Suppressor macrophage treated with lipopolysaccharide for 1 hour (primary cell): ENCODE measurements at regions not wholly inside any gene's neighbourhood (a gene's known extent, or its start where the extent isn't known, plus 50 kb on each side); places are given as distances from the start of the nearest gene placed in this dataset.

Experiments
- DNase-seq, 3 donors: peaks; one replicate each; pipeline ENCODE4 v3.0.0-alpha.2; 2020 to 2022

DNA sequence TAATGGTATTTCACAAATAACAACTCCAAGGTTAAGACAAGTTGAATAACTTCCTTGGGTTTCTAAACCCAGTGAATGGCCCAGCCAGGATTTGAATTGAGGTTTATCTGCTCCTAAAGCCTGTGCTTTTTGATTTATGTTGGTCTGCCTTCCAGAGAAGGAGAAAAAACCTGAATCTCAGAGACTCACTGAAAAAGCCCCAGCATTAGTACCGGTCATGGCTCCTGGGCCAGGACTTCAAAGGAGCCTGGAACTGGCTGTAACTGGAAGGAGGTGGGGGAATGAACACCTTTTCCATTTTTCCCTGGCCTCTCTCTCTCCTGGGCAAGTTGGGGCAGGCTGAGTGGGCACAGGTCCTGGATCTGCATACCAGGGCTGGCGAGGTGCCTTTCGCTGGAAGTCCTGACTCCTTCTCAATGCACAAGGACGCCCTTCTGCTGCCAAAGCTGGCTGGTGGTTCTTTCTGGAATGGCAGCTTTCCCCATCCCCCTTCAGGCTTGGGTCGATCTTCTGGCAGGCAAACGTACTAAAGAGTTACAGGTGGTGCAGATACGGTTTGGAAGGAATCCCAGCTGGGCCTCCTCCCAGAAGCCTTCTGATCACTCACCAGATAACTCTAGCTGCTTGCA, 268.2 kb downstream of the PTEN start:
- no peak for DNase-seq

DNA sequence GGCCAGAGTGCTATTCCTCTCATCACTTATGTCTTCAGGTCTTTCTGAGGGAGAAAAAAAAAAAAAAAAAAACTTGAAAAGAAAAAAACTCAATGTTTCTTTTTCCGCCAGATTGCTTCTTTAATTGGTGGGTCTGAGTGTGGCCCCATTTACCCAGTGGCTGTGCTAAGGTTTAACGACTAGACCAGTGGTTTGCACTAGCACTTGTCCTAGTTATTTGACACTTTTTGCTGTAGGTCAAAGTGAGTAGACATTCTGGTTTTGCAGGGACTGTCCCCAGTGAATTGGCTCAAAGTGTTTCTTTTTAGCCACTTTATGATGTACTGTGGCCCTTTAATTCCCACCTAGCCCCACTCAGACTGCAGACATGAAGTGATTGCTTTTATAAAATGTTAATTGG, 273.3 kb downstream of the PTEN start:
- DNase-seq, result no peak

DNA sequence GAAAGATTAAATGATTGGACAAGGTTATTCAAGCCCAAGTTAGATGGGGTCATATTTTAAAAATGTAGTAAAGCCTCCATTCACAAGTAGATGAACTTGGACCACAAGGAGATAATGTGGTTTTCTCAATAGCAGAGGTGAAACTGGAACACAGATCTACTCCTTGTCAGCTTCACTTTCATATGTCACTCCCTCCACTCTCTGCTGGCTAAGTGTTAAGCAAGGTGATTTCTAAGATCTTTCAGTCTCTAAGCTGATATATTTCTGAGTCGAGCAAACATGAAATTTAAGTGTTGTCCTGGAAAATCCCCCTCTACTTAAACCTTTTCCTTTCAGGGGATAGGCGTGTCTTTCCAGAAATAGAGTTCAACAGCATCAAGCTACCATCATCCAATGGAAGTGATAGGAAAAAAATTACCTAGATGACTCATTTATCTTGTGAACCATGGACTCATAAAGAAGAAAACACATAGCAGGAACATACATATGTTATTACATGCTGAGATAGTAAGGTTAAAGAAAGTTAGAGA, 275.0 kb downstream of the PTEN start:
- no peak for DNase-seq

DNA sequence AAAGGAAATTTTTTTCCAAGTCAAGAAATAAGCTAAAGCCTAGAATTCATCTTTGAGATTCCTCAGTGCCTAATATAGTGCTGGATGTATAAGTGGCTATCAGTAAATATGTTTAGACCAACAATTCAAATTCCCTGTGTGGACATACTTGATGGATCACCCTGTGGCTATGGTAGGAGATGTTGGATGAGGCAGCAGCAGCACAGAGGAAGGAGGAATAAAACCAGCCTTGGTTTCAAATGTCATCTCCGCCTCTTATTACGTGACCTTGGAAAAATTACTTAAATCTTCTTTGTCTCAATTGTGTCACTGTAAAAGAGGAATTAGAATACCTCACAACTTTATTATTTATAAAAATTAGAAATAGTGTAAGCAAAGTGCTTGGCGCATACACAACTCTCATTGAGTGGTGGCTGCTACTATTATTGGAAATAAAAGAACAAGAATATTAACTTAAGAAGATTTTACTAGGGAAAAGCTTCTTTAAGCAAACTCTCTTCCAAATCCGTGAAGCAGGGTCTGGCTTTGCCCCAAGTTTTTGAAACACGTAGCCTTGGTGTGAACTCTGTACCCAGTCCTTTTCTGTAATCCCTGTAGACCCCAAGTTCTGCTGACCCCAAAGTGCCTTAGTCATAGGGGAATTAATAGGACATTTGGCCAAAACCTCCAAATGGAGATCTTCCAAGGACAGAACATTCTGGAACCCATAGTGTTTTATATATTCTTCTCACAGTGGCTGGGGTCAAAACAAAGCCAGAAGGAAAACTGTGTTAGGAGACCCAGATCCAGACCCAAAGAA, 283.8 kb downstream of the PTEN start:
- DNase-seq, result no peak

DNA sequence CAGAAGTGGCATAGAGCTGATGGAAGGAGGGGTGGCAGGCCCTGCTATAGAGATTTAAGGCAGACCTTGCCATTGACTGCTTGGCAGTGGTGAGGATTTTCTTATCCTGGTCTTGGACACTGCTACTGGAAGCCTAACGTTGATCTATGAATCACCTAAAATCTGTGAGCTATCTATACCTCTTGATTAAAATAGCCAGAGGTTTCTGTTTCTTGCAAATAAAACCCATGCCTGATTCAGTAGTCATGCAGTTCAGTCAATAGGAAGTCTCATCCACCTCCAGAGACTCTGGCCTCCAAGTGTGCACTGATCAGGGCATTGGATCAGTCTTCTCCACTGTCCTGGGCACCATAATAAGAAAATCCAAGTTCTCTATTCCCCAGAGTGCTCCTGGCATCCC, 286.5 kb downstream of the PTEN start:
- no peak for DNase-seq

DNA sequence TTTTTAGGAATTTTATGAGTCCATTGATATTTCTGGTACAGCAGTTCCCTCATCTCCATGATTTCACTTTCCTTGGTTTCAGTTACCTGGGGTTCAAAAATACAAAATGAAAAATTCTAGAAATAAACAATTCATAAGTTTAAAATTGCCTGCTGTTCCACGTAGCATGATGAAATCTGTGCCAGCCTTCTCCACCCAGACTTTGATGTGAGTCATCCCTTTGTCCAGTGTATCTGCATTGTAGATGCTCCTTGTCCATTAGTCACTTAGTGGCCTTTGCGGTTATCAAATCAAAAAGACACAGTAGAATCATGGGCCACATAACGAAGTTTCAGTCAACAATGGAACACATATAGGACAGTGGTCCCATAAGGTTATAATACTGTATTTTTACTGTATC, 286.9 kb downstream of the PTEN start:
- peak; percentile 67 to 81 (median 80) for DNase-seq

DNA sequence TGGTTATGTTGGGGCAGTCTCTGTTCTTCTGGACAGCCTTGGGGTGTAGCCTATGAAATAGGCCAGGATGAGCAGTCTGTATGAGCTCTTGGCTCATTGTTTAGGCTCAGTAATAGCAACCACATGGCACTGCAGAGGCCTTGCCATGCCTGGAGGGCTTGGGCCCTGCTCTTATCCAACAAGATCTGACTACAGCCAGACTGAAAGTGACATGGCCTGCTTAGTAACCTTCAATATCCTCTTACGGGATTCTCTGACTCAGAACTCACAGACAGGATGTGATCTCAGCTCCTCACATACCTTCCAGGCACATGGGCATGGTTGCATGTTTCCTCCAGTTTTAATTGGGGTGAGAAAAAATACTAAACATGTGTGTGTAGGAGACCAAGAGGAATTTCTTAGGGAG, 289.3 kb downstream of the PTEN start:
- peak; percentile 52 to 77 (median 70) for DNase-seq

DNA sequence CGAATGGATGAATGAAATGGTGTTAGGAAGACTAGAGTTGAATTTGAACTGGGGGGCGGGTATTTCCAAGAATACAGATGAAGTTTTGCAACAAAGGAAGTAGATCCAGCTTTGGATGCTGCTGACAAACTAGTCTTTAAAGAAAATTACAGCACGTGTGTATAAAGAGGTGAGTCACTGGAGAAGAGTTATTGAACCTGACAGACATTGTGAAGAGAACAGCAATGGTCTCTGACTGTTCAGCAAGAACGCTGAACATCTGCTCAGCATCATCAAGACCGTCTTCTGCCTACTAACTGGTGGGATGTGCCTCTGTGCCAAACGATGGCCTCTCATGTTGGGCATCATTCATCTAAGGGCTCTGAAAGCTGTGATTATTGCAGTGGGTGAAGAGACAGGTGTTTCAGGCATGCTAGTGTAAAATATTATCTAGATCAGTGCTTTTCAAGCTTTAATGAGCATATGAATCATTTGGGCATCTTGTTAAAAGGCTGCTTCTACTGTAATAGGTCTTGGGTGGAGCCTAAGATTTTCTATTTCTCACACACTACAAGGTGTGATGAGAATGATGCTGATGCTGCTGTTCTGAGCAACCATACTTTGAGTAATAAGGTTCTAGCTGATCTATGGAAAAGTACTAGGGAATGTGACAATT, 291.3 kb downstream of the PTEN start:
- no peak for DNase-seq

DNA sequence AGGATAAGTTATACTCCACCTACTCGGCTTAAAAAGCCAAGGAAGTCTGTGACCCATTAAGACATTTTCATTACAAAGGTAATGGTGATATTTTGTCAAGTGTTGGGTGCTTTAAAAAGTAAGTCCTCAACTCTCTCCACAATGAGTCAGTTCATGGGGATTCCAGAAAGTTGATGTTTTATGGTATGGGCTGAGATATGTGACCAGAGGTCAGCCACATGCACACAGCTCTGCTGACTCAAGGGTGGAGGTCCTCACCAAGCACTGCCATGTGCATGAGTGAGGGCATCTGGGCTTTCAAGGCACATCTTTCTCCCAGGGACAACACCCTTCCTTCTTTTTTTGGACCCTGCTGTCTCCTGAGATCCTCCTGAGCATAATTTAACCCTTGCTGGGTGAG, 292.9 kb downstream of the PTEN start:
- DNase-seq, result peak; percentile 28 to 66 (median 41)

DNA sequence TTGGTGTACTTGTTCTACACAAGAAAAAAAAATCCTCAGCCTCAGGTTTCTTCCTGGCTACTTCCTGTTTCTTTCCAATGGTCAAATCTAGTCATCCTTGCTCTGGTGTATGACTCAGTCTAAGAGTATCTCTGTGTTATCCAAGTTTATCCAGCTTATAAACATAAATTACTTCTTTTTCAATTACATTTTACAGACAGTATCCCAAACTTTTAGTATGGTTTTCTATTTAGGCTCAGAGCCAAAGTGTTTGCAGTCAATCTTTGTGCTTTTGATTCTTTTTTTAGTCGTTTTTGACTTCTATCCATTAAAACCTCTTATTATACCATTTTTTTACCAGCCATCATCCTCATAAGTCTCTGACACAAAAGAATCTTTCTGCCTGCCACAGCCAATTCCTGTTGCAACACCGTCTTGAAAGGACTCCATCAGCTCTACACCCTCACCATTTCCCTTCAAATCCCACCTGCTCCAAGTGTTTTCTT, 294.6 kb downstream of the PTEN start:
- peak; percentile 58 to 84 (median 76) for DNase-seq

DNA sequence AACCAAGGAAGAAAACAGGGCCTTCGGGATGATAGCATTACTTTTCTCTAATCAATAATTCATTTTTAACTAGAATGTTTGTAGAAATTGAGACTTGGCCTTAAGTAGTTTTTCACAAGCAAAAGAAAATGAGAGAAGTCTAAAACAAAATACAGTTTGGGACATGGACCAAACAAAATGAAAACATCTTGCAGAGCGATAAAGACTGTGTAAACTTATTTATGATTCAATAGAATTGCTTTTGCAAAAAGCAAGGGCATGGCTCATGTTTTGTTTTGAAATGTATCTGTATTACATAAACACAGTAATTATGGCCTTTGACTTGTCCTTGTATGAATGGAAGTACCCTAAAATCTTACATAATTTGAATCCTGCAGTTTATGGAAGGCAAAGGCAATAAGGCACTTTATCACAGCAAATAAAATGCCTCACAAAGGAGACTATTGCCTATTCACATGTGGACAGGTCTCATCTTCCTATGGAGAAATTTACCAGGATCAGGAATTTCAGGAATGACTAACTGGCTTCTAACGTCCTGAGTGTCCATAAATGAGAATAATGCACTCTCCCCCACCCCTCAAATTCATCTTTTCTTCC, 295.2 kb downstream of the PTEN start:
- DNase-seq, result no peak

DNA sequence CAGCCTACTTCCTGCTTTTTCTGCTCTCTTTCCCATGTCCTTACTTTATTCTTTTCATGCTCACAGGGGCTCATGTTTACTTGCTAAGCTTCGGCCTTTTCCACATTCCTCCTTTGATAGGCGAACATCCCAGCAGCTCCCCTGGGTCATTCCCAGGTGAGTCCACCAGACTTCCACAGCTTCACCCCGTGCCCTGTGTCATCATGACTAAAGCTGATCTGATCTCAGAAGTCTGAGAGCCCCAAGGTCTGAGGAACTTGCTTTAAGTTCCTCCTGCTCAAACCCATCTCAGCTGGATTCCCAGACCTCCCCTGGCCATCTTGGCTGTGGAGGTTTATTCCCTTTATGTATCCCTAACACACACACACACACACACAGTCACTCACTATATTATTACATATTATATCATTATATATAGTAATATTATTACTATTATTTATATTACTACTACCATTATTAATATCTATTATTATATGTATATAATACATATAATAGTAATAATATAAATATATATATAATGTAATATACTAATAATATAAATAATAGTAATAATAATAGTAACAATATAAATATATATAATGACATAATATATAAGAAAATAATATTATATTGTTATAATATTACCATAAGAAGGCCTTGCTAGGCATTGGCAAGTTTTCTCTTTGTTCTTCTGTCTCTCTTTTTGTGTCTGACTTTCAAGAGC, 295.9 kb downstream of the PTEN start:
- DNase-seq, result peak; percentile 37 to 44 (median 42)

DNA sequence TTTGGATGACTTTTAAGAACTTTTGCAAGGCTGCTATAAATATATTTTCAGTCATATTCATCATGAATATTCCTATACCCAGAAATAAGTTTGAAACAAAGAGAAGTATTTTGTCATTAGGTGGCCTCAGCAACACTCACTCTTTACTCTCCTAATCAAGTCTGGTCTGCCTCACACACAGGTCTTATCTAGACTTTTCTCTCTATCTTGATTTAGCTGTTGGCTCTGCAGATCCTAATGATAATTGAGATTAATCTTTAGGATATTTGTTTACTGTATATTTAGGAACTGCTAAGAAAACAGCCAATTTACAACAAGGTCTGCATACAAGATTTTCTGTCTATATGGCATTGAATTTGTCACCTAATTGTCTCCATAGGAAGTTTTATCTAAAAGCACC, 297.6 kb downstream of the PTEN start:
- DNase-seq, result no peak

DNA sequence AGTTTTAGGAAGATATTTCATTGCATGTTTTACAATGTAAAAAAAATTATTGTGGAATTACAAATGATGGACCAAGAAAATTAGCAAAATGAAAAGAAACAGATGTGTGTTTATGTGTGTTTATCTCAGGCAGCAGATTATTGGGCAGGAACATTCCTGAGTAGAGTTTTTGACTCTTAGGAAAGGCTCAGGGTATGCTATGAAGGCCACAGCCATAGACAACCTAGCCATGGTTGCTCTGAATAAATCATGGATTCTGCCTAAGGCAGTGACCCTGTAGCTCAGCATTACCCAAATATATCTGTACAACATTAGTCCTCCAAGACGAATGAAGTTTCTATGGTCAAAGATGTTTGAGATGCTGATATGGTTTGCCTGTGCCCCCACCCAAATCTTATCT, 298.3 kb downstream of the PTEN start:
- DNase-seq, result no peak

DNA sequence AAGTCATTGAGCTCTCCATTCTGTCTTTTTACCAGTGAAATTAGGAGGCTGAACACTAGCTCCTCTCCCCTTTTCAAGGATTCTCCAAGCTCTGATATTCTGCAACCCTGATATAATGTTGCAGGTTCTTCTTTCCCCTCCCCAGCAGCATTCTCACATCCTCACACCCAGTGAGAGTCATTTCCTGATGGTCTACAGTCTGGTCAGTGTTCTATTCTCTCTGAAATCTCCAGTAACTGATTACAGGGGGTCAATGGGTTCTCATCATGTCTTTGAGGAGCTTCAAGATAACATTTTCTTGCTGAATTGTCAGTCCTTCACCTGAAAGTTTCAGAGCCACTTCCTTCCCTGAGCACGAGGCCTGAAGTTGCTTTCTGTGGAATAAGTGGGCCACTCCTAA, 299.4 kb downstream of the PTEN start:
- peak in 2 of 3 donors; percentile 33 to 46 for DNase-seq

DNA sequence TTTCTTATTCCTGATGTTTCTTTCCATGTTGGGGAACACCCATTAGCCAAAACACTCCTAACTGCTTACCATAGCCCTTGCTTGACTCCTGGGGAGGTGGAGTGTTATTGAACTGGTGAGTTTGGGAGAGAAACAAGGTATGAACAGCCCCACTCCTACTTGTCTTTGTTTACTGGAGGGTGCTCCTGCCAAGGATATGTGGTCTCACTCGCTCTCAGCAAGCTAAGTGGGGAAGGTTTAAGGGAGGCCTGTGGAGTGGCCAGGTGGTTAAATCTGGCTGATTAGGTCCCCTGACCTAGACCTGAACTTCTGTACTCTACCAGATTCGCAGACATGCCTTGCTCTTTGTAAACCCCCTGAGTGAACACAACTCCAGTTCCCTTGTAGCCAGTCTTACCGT, 300.1 kb downstream of the PTEN start:
- no peak for DNase-seq

DNA sequence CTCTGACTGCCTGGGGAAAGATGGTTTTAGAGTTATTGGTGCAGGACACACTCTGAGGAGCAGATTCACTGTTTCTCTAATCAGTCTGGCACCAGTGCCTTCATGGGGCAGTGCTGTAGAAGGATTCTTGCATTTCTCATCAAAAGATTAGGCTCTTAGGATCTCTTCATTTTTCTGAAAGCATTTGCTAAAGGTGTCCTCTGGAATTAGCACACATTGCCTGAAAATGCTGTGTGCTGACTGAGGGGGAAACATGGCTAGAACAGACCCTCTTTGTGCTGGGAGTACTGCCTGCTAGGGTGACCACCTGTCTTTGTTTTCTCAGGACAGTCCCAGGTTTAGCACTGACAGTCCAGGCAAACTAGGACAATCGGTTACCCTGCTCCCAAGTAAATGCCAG, 301.0 kb downstream of the PTEN start:
- DNase-seq, result no peak

DNA sequence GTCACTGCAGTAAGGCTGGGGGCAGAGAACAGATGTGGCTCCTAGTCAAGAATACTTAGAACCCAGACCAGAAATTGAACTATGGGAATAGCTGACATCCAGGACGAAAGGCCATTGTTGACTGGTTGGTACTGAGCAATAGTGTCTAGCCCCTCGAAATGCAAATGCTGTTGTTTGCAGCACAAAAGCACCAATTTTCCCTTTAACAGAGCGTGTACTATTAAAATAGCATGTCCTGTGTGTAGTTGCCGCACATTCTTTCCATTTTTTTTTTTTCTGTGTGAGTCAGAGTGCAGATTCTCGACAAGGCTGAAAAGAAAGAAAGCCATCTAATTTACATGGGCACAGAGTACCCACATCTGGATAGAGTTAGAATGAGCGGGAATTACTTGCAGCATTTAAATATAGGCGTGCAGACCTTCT, 302.4 kb downstream of the PTEN start:
- no peak for DNase-seq

DNA sequence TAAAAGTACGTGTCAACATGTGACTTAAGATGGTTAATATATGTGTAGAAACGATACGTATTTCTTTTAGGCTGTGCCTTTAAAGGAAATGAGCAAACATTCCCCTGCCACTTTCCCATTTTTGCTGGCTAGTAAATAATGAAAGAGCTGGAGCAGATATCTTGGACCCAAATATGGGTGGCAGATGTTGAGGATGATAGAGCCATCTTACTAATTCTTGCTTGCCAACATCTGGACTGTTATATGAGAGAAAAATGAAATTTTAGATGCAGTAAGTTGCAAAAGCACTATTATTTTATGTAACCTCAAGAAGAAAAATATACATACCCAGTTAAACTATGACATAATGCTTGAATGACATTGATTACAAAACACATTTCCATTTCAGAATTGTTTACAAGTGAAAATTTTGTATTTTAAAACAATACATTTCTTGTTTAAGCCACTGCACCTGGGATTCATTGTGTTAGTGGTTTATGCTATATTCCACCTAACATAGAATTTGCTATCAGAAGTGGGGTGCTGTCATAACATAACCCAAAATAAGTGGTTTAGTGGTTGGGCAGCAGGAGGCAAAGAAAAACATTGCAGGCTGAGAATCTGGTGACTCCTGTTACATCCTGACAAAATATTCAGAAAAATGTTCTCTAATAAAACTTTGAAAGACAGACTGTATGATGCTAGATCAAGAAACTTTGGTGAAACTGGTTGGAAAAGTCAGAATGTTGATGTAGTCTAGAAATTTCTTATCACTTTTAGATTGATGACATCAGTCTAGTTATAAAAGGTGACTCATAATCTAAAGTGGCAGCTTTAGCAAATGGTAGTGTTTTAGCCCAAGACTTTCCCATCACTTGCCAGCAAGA, 305.0 kb downstream of the PTEN start:
- DNase-seq, result no peak

DNA sequence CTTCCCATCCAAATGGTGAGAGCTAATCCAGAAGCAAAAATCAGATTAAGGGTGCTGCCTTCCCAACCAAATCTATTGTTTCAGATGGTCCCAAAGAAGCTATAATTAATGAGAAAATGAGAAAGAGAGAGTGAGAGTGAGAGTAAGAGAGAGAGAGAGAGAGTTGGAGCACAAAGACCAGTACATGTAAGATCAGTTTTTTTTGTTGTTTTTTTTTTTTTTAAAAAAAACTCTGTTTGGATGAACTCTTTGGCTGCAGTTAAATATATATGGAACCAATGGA, 305.6 kb downstream of the PTEN start:
- DNase-seq, result no peak

DNA sequence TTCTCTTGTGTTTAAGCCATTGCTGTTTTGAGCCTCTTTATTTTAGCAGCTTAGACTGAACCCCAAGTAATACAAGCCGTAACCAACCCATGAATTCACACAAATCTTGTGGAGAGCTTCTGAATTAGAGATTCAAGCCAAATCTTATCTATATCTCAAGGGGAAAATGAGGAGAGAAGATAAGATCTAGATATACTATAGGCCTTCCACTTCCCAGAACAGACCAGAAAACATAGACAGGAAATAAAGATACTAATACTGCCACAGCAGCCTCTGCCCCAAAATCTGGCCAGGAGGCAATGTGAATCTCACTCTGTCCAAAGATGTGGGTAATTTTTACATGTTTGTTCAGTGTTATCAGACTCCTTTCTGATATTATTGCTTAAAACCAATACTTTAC, 307.2 kb downstream of the PTEN start:
- DNase-seq, result no peak

DNA sequence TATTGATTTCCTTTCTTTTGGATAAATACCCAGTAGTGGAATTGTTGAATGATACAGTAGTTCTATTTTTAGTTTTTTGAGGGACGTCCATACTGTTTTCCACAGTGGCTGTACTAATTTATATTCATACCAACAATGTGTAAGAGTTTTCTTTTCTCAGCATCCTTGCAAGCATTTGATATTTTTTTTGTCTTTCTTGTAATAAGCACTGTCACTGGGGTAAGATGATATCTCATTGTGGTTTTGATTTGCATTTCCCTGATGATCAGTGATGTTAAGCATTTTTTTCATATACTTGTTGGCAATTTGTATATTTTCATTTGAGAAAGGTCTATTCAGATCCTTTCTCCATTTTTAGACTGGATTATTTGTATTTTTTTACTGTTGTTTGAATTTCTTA, 308.7 kb downstream of the PTEN start:
- DNase-seq, result no peak
